AG04450 (cell line): ENCODE measurements at regions not wholly inside any gene's neighbourhood (a gene's known extent, or its start where the extent isn't known, plus 50 kb on each side); places are given as distances from the start of the nearest gene placed in this dataset.

Experiments
- CTCF ChIA-PET: fragments of 300-600, 350-600 bp; formaldehyde crosslinking; extraction: SDS; loops from one replicate; lab custom pipeline; 2022; ENCODE audit warnings: antibody characterized with exemption, inconsistent platforms; lab: Charles Lee
- POLR2A ChIA-PET: fragments of 350-600 bp; formaldehyde crosslinking; extraction: SDS; loops from one replicate; lab custom pipeline; 2021; ENCODE audit warnings: antibody characterized with exemption, inconsistent platforms; lab: Yijun Ruan, JAX
- DNase-seq: peaks from one replicate; pipeline ENCODE4 v3.0.0-alpha.2; 2011; ENCODE audit warnings: low read depth, low spot score
- H3K27ac ChIP-seq: one replicate; pipeline ENCODE4 v1.5.1; 2012; ENCODE audit warnings: low read depth, low read length, control low read depth
- H3K27me3 ChIP-seq: one replicate; pipeline ENCODE4 v1.6.0; 2012; ENCODE audit warnings: low read length; ENCODE audit not compliant: control insufficient read depth, insufficient read depth
- H3K4me3 ChIP-seq: 2 replicates; pipeline ENCODE4 v1.5.1; 2011; ENCODE audit warnings: mild to moderate bottlenecking, low read depth, low read length, control low read depth
- H3K9me3 ChIP-seq: 2 replicates; pipeline ENCODE4 v1.5.1; 2012; ENCODE audit warnings: low read length; ENCODE audit not compliant: control insufficient read depth, insufficient read depth
- TF ChIP-seq, protein P1 (sequence below): IDR thresholded peaks from 2 replicates; pipeline ENCODE4 v1.5.1; 2011; ENCODE audit warnings: low read depth, low read length, control low read depth, inconsistent platforms

DNA sequence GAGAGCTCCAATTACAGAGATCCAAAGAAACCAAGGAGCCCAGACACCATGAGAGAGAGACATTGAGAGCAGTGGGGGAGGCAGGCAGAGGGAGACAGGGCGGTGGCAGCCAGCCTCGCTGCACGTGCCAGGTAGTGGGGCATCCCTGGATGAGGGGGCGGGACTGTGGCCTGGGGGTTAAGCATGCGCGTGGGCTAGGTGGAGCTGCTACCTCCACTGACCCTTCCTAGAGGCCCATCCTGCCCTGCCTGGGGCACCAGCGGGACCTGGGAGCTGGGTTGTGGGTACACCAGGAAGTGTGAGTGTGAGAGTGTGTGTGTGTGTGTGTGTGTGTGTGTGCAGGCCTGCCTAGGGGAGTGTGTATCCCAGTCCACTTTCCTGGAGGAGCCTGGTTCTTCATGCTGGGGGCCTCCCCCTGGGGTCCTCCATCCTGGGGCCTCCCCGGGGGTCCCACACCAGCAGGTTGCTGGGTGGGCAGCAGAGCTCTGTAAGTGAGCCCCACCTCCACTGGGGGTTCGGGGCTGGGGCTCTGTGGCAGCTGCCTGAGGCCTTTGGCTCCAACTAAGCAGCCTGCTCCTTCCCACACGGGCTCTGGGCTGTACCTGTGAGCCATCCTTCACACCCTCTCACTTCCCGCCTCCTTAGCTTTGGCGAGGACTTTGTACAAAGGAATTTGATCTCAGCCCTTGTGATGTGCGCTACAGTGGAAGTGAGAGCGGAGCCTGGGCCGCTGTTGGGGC lies 127.4 kb downstream of the IRF8 start:
- H3K27me3 ChIP-seq: peaks cover 44% of the 10 kb centered on the region
- no peak overlapping the region for H3K27ac ChIP-seq
- POLR2A ChIA-PET: no interaction called here
- CTCF ChIA-PET: interaction anchor here (1.0 kb wide), 2 partner anchors 205 to 207 kb away, joined by 4 to 5 read pairs; no protein-coding TSS in a partner anchor
- peaks cover 24% of the 10 kb centered on the region for H3K9me3 ChIP-seq
- TF ChIP-seq, protein P1, sequence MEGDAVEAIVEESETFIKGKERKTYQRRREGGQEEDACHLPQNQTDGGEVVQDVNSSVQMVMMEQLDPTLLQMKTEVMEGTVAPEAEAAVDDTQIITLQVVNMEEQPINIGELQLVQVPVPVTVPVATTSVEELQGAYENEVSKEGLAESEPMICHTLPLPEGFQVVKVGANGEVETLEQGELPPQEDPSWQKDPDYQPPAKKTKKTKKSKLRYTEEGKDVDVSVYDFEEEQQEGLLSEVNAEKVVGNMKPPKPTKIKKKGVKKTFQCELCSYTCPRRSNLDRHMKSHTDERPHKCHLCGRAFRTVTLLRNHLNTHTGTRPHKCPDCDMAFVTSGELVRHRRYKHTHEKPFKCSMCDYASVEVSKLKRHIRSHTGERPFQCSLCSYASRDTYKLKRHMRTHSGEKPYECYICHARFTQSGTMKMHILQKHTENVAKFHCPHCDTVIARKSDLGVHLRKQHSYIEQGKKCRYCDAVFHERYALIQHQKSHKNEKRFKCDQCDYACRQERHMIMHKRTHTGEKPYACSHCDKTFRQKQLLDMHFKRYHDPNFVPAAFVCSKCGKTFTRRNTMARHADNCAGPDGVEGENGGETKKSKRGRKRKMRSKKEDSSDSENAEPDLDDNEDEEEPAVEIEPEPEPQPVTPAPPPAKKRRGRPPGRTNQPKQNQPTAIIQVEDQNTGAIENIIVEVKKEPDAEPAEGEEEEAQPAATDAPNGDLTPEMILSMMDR: no peak
- no peak overlapping the region for H3K4me3 ChIP-seq
- DNase-seq: no peak

- H3K9me3 ChIP-seq: peaks cover 23% of the 10 kb centered on the region
- ChIA-PET POLR2A (no interaction called here), CTCF (interaction anchor here (1.0 kb wide), 1 partner anchor 208 kb away, joined by 4 read pairs; no protein-coding TSS in a partner anchor)
- H3K27me3 ChIP-seq: peaks cover 44% of the 10 kb centered on the region
- H3K4me3 ChIP-seq: no peak overlapping the region
- TF ChIP-seq, protein P1: no peak
- no peak for DNase-seq
- no peak overlapping the region for H3K27ac ChIP-seq
These were observed 128.0 kb downstream of the IRF8 start for GRCh38 chr16:86026916-86027315.

- no peak overlapping the region for H3K4me3 ChIP-seq
- peaks cover 17% of the 10 kb centered on the region for H3K9me3 ChIP-seq
- ChIA-PET CTCF (interaction anchor here (1.9 to 7.2 kb wide), 2 partner anchors 17 to 207 kb away, joined by 4 to 46 read pairs; no protein-coding TSS in a partner anchor), POLR2A (no interaction called here)
- TF ChIP-seq, protein P1: no peak
- H3K27ac ChIP-seq: no peak overlapping the region
- H3K27me3 ChIP-seq: peaks cover 40% of the 10 kb centered on the region
- no peak for DNase-seq
These were observed 128.6 kb downstream of the IRF8 start for GRCh38 chr16:86027373-86028126.

- Histone ChIP-seq H3K27me3 (peaks cover 46% of the 10 kb centered on the region), H3K9me3 (peaks cover 16% of the 10 kb centered on the region), H3K4me3 (no peak overlapping the region), H3K27ac (no peak overlapping the region)
- ChIA-PET POLR2A (interaction anchor here (0.8 kb wide), 1 partner anchor 461 kb away, joined by 3 read pairs; no protein-coding TSS in a partner anchor), CTCF (interaction anchor here (1.9 to 7.2 kb wide), 2 partner anchors 15 to 209 kb away, joined by 4 to 46 read pairs; no protein-coding TSS in a partner anchor)
- TF ChIP-seq, protein P1: no peak
- peak; percentile 36 for DNase-seq
These were observed 130.3 kb downstream of the IRF8 start for GRCh38 chr16:86029131-86029741.
